HEK293 (cell line): ENCODE measurements at regions not wholly inside any gene's neighbourhood (a gene's known extent, or its start where the extent isn't known, plus 50 kb on each side); places are given as distances from the start of the nearest gene placed in this dataset.

Experiments used
- FEZF1 ChIP-seq: fragments of 450-650 bp; formaldehyde crosslinking; IDR thresholded peaks from 2 replicates; pipeline ENCODE4 v1.5.1; 2016; ENCODE audit warnings: missing biosample characterization, missing genetic modification characterization
- ZEB2 ChIP-seq: fragments of 450-650 bp; formaldehyde crosslinking; IDR thresholded peaks from 2 replicates; pipeline ENCODE4 v1.5.1; 2016; ENCODE audit warnings: missing biosample characterization, missing genetic modification characterization
- ZFP37 ChIP-seq: fragments of 450-650 bp; formaldehyde crosslinking; IDR thresholded peaks from 2 replicates; pipeline ENCODE4 v1.5.1; 2016; ENCODE audit warnings: missing biosample characterization, missing genetic modification characterization
- TF ChIP-seq, protein P1 (sequence below): fragments of 450-650 bp; formaldehyde crosslinking; IDR thresholded peaks from 2 replicates; pipeline ENCODE4 v1.5.1; 2016; ENCODE audit warnings: missing biosample characterization, missing genetic modification characterization
- TF ChIP-seq, protein P2 (sequence below): fragments of 450-650 bp; formaldehyde crosslinking; IDR thresholded peaks from 2 replicates; pipeline ENCODE4 v1.5.1; 2016; ENCODE audit warnings: missing biosample characterization, missing genetic modification characterization

GRCh38 chr14:101417434-101417833 lies 143.9 kb upstream of the DIO3 start:
- TF ChIP-seq ZEB2 (no peak), FEZF1 (no peak), ZFP37 (tag by site-specific recombination) (no peak)
- TF ChIP-seq, protein P1, sequence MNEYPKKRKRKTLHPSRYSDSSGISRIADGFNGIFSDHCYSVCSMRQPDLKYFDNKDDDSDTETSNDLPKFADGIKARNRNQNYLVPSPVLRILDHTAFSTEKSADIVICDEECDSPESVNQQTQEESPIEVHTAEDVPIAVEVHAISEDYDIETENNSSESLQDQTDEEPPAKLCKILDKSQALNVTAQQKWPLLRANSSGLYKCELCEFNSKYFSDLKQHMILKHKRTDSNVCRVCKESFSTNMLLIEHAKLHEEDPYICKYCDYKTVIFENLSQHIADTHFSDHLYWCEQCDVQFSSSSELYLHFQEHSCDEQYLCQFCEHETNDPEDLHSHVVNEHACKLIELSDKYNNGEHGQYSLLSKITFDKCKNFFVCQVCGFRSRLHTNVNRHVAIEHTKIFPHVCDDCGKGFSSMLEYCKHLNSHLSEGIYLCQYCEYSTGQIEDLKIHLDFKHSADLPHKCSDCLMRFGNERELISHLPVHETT (tag by site-specific recombination), result no peak
- TF ChIP-seq, protein P2, sequence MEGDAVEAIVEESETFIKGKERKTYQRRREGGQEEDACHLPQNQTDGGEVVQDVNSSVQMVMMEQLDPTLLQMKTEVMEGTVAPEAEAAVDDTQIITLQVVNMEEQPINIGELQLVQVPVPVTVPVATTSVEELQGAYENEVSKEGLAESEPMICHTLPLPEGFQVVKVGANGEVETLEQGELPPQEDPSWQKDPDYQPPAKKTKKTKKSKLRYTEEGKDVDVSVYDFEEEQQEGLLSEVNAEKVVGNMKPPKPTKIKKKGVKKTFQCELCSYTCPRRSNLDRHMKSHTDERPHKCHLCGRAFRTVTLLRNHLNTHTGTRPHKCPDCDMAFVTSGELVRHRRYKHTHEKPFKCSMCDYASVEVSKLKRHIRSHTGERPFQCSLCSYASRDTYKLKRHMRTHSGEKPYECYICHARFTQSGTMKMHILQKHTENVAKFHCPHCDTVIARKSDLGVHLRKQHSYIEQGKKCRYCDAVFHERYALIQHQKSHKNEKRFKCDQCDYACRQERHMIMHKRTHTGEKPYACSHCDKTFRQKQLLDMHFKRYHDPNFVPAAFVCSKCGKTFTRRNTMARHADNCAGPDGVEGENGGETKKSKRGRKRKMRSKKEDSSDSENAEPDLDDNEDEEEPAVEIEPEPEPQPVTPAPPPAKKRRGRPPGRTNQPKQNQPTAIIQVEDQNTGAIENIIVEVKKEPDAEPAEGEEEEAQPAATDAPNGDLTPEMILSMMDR, result no peak
